GM12878 (cell line): ENCODE measurements at regions not wholly inside any gene's neighbourhood (a gene's known extent, or its start where the extent isn't known, plus 50 kb on each side); places are given as distances from the start of the nearest gene placed in this dataset.

Source experiments
- ATAC-seq: fragments of 200-7000 bp; cut with Tn5 transposase; 3 replicates; pipeline ENCODE4 v1.9.1; 2020; ENCODE audit warnings: mild to moderate bottlenecking, moderate library complexity
- BruUV-seq: library from RNA; stranded (reverse); fragments of 400-500 nt; replicated peaks from 2 replicates; lab custom pipeline; 2021; lab: Mats Ljungman, UMichigan
- CTCF ChIA-PET: fragments of 300-600 bp; sonication (Branson Sonifier 250); formaldehyde crosslinking; extraction: SDS; loops from one replicate; lab custom pipeline; 2021; ENCODE audit warnings: inconsistent platforms; lab: Yijun Ruan, JAX
- POLR2A ChIA-PET: fragments of 350-600 bp; formaldehyde crosslinking; extraction: SDS; loops from one replicate; lab custom pipeline; 2021; ENCODE audit warnings: inconsistent platforms; lab: Charles Lee
- RAD21 ChIA-PET: fragments of 300-600 bp; sonication (Branson Sonifier 250); formaldehyde crosslinking; loops from one replicate; lab custom pipeline; 2023; ENCODE audit warnings: antibody characterized with exemption; ENCODE audit not compliant: unreplicated experiment; lab: Charles Lee
- SMC1A ChIA-PET: fragments of 300-600 bp; sonication (Branson Sonifier 250); formaldehyde crosslinking; loops from one replicate; lab custom pipeline; 2023; ENCODE audit not compliant: unreplicated experiment, uncharacterized antibody; lab: Charles Lee
- DNase-seq: peaks from one replicate; pipeline ENCODE4 v3.0.0-alpha.2; 2011; ENCODE audit warnings: low read depth, low spot score
- FAIRE-seq: peaks from 3 replicates; lab custom pipeline; 2011; peaks lifted over from hg19 to GRCh38; lab: Jason Lieb, UNC
- H2AFZ ChIP-seq: 2 replicates; pipeline ENCODE4 v1.6.0; 2011; ENCODE audit warnings: low read depth, low read length, control low read depth; ENCODE audit not compliant: control insufficient read depth
- H3K27ac ChIP-seq: 2 replicates; pipeline ENCODE4 v1.5.1; 2011; ENCODE audit warnings: control low read depth; ENCODE audit not compliant: control insufficient read depth, insufficient read depth
- H3K27me3 ChIP-seq, 2 experiments: replicated peaks in 1 of 2; 2 replicates each; pipeline versions ENCODE4 v1.6.0 to v1.6.1; 2011; ENCODE audit warnings: low read length in 1 of 2; ENCODE audit not compliant: control insufficient read depth in 2 of 2, insufficient read depth in 2 of 2
- H3K36me3 ChIP-seq, 2 experiments: 2 replicates each; pipeline ENCODE4 v1.5.1; 2011; ENCODE audit warnings: low read length in 1 of 2; ENCODE audit not compliant: control insufficient read depth in 2 of 2, insufficient read depth in 2 of 2
- H3K4me1 ChIP-seq: 2 replicates; pipeline ENCODE4 v1.6.1; 2011; ENCODE audit warnings: mild to moderate bottlenecking, low read length, moderate library complexity, mixed read lengths; ENCODE audit not compliant: control insufficient read depth, insufficient read depth
- H3K4me2 ChIP-seq: 2 replicates; pipeline ENCODE4 v1.6.0; 2011; ENCODE audit warnings: control low read depth; ENCODE audit not compliant: control insufficient read depth, insufficient read depth
- H3K4me3 ChIP-seq: fragments of 200-600 bp; sonication (generic); 2 replicates; pipeline ENCODE4 v1.5.1; 2016
- H3K79me2 ChIP-seq: 2 replicates; pipeline ENCODE4 v1.6.0; 2011; ENCODE audit warnings: low read length; ENCODE audit not compliant: control insufficient read depth, insufficient read depth
- H3K9ac ChIP-seq: 2 replicates; pipeline ENCODE4 v1.8.0; 2011; ENCODE audit warnings: low read length, control low read depth, mixed read lengths; ENCODE audit not compliant: control insufficient read depth, insufficient read depth
- H3K9me3 ChIP-seq: replicated peaks from 3 replicates; pipeline ENCODE4 v1.5.1; 2011; ENCODE audit warnings: mild to moderate bottlenecking, low read length; ENCODE audit not compliant: control insufficient read depth, insufficient read depth
- H4K20me1 ChIP-seq: 2 replicates; pipeline ENCODE4 v1.6.0; 2011; ENCODE audit not compliant: control insufficient read depth, insufficient read depth
- BACH1 ChIP-seq: fragments of 450-650 bp; IDR thresholded peaks from 2 replicates; pipeline ENCODE4 v1.6.1; 2017; ENCODE audit warnings: mild to moderate bottlenecking, borderline replicate concordance
- CHD2 ChIP-seq: IDR thresholded peaks from 2 replicates; pipeline ENCODE4 v1.6.1; 2011; ENCODE audit warnings: low read depth, low read length, improper control_type of control experiment, borderline replicate concordance
- CTCF ChIP-seq, 3 experiments: IDR thresholded peaks in 2 of 3; conservative IDR thresholded peaks in 1 of 3; 2 replicates each; pipeline ENCODE4 v1.5.1; 2011; ENCODE audit warnings: low read depth in 3 of 3, low read length in 3 of 3, mild to moderate bottlenecking in 3 of 3, control low read depth in 2 of 3, moderate library complexity in 2 of 3, inconsistent platforms in 1 of 3, mixed read lengths in 1 of 3; ENCODE audit not compliant: control insufficient read depth in 2 of 3, insufficient read depth in 1 of 3; ENCODE audit errors: extremely low read depth in 1 of 3
- E2F8 ChIP-seq: fragments of 450-650 bp; IDR thresholded peaks from 2 replicates; pipeline ENCODE4 v1.6.1; 2018; ENCODE audit warnings: mild to moderate bottlenecking, low read depth, moderate library complexity; ENCODE audit not compliant: partially characterized antibody
- EZH2 ChIP-seq: IDR thresholded peaks from 2 replicates; pipeline ENCODE4 v1.6.1; 2012; ENCODE audit warnings: low read depth, mild to moderate bottlenecking, control low read depth, inconsistent platforms, low read length, borderline replicate concordance; ENCODE audit not compliant: control insufficient read depth
- HSF1 ChIP-seq: fragments of 150-350 bp; IDR thresholded peaks from 2 replicates; pipeline ENCODE4 v1.6.1; 2014; ENCODE audit warnings: mild to moderate bottlenecking, low read depth, low read length
- IKZF1 ChIP-seq: fragments of 450-650 bp; conservative IDR thresholded peaks from 2 replicates; pipeline ENCODE4 v1.6.1; 2017; ENCODE audit warnings: antibody characterized with exemption, mild to moderate bottlenecking
- JUND ChIP-seq: IDR thresholded peaks from 2 replicates; pipeline ENCODE4 v1.6.1; 2012; ENCODE audit warnings: low read depth, mild to moderate bottlenecking, low read length, improper control_type of control experiment, moderate library complexity
- NBN ChIP-seq: fragments of 450-650 bp; IDR thresholded peaks from 2 replicates; pipeline ENCODE4 v1.6.1; 2016
- NR2C1 ChIP-seq: fragments of 450-650 bp; IDR thresholded peaks from 2 replicates; pipeline ENCODE4 v1.6.1; 2017; ENCODE audit warnings: antibody characterized with exemption, mild to moderate bottlenecking, moderate library complexity
- POLR2AphosphoS5 ChIP-seq: IDR thresholded peaks from 2 replicates; pipeline ENCODE4 v1.6.1; 2011; ENCODE audit warnings: mild to moderate bottlenecking, low read length, inconsistent platforms
- RELB ChIP-seq: fragments of 450-650 bp; IDR thresholded peaks from 2 replicates; pipeline ENCODE4 v1.6.1; 2017; ENCODE audit warnings: low read depth, mild to moderate bottlenecking, moderate library complexity
- SMAD5 ChIP-seq: IDR thresholded peaks from 2 replicates; pipeline ENCODE4 v1.6.1; 2016; ENCODE audit warnings: antibody characterized with exemption, low read depth
- TBL1XR1 ChIP-seq: IDR thresholded peaks from 2 replicates; pipeline ENCODE4 v1.6.1; 2012; ENCODE audit warnings: low read depth, low read length, improper control_type of control experiment
- TCF12 ChIP-seq: IDR thresholded peaks from 2 replicates; pipeline ENCODE4 v1.6.1; 2011; ENCODE audit warnings: low read depth, mild to moderate bottlenecking, low read length
- ZBED1 ChIP-seq: IDR thresholded peaks from 2 replicates; pipeline ENCODE4 v1.6.1; 2016; ENCODE audit warnings: borderline replicate concordance
- ZNF622 ChIP-seq: fragments of 450-650 bp; IDR thresholded peaks from 2 replicates; pipeline ENCODE4 v1.6.1; 2017; ENCODE audit warnings: mild to moderate bottlenecking, inconsistent platforms
- WGBS: methylation state at CpG from one replicate; pipeline ENCODE4 v1.1.6; 2016; ENCODE audit warnings: low lambda C conversion rate; ENCODE audit not compliant: insufficient replicate concordance, insufficient coverage; ENCODE audit errors: missing lambda C conversion rate; 5-methylcytosine and 5-hydroxymethylcytosine counted together
- in situ Hi-C: fragments of 300-500 bp; cut with MboI; formaldehyde crosslinking; loops from 9 replicates; pipeline ENCODE4 v1.14.3; 2018; ENCODE audit warnings: mixed read lengths
- intact Hi-C: fragments of 100-400 bp; cut with micrococcal nuclease; formaldehyde crosslinking; loops from one replicate; pipeline ENCODE4 v1.14.2; 2022; ENCODE audit not compliant: unreplicated experiment

GRCh38 chr1:229838204-229838603 lies 212.2 kb downstream of the URB2 start (continued):
- TF ChIP-seq CTCF (IDR thresholded peaks at IDR 0.05 in 2 of 3, conservative IDR thresholded peaks at IDR 0.05 in 1 of 3; ENCODE audit: control insufficient read depth in 2 of 3, extremely low read depth in 1 of 3, insufficient read depth in 1 of 3, low read depth in 3 of 3, low read length in 3 of 3) = no peak

GRCh38 chr1:229839800-229840199 lies 213.8 kb downstream of the URB2 start:
- H3K27ac ChIP-seq = no peak overlapping the region
- H3K4me2 ChIP-seq = no peak overlapping the region
- ChIA-PET POLR2A (no interaction called here), CTCF (no interaction called here), SMC1A (no interaction called here), RAD21 (no interaction called here)
- no peaks in the 10 kb centered on the region; a peak in 1 of 4 replicates for H3K27me3 ChIP-seq
- H4K20me1 ChIP-seq = no peaks in the 10 kb centered on the region
- H3K4me1 ChIP-seq = no peaks in the 10 kb centered on the region
- no peak for ATAC-seq
- no peak overlapping the region for H3K4me3 ChIP-seq
- no peak overlapping the region for H2AFZ ChIP-seq
- H3K9ac ChIP-seq = no peak overlapping the region
- no peak for DNase-seq
- WGBS = 45% methylated on average over 3 of the region's 3 CpGs
- BruUV-seq = no TSS peak
- in situ Hi-C loops = no loop called here
- no peak for FAIRE-seq
- H3K79me2 ChIP-seq = no peaks in the 10 kb centered on the region
- H3K36me3 ChIP-seq = no peaks in the 10 kb centered on the region
- intact Hi-C loops = loop anchor here (10.0 kb wide), 1 partner anchor 175 kb away; no protein-coding TSS in a partner anchor
- no peaks in the 10 kb centered on the region; the same call in 1 of the 3 replicates for H3K9me3 ChIP-seq
- TF ChIP-seq JUND = no peak
- no peak for TF ChIP-seq TBL1XR1
- TF ChIP-seq POLR2AphosphoS5 = no peak
- no peak for TF ChIP-seq SMAD5
- TF ChIP-seq IKZF1 = no peak
- TF ChIP-seq NBN = no peak
- no peak for TF ChIP-seq RELB
- no peak for TF ChIP-seq HSF1
- TF ChIP-seq ZBED1 = no peak
- no peak for TF ChIP-seq ZNF622
- TF ChIP-seq EZH2 = no peak
- no peak for TF ChIP-seq NR2C1
- TF ChIP-seq E2F8 = no peak
- no peak for TF ChIP-seq CHD2
- no peak for TF ChIP-seq BACH1
- TF ChIP-seq TCF12 = no peak
